NCI-H146 treated with DMSO at 0.1 percent for 48 hours (cell line): ENCODE measurements at regions not wholly inside any gene's neighbourhood (a gene's known extent, or its start where the extent isn't known, plus 50 kb on each side); places are given as distances from the start of the nearest gene placed in this dataset.

ENCODE experiments used
- DNase-seq: peaks from one replicate; lab custom pipeline; 2025; ENCODE audit not compliant: unreplicated experiment; lab: John Stamatoyannopoulos, UW

DNA sequence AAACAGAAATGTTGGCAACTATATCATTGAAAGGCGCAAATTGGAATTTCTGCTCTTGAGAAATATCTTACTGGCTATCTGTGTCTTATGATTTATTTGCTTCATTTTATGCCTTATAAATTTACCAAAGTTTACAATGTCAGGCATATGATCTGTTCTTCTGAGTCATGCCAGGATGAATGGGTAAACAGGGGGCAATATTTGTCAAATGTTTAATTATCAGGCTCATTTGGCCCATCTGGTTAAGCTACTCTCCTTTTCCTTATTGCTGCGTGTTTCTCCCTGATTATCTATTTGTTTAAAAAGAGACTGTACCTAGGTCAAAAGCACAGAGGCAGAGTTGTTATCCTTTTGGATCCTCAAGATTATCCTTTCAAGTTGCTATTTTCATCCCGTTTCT is 903.8 kb upstream of the PCDH10 start:
- DNase-seq: no peak

DNA sequence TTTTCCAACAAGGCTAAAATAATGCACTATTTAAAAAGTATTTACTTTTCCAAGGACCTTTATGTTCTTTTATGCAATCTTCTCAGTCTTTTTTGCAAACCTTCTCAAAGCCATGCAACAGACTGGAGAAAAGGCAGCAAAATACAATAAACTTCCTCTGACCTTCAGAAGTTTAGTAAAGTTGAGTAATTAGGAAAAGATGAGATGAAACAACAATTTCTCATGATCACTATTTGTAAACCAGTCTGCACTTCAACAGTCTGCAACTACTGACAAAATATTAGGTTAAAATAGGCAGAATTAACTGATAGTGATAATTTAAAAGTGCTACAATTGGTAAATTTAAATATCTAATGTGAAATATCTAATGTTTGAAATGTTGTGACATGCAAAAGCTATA is 884.9 kb upstream of the PCDH10 start:
- no peak for DNase-seq

- DNase-seq: no peak
Observed at GRCh38 chr4:132266374-132266773, 882.7 kb upstream of the PCDH10 start.

- DNase-seq: no peak
Observed at GRCh38 chr4:132267321-132267720, 881.8 kb upstream of the PCDH10 start.

GRCh38 chr4:132269303-132269990 is 879.6 kb upstream of the PCDH10 start:
- no peak for DNase-seq

DNA sequence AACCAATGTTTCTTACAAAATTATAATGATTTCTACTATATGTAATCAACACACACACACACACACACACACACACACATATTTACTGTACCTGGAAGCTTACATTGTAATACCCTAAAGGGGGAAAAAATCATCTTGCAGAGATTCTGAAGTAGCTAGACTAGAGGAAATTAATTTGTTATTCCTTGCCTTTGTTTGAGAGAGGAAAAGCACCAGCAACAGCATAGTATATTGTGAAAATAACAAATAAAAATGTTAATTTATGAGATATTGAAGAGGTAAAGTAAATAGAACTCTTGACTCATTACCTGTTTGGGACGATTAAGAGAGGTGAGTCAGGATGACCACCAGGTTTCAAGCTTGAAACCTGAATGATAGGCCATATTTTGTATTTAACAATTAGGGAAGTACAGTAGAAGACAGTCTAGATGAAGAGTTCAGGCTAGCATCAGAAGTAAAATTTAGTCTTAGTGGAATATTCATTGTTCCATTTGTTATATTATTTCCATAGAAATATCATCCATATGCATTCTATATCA is 873.4 kb upstream of the PCDH10 start:
- DNase-seq: no peak

DNA sequence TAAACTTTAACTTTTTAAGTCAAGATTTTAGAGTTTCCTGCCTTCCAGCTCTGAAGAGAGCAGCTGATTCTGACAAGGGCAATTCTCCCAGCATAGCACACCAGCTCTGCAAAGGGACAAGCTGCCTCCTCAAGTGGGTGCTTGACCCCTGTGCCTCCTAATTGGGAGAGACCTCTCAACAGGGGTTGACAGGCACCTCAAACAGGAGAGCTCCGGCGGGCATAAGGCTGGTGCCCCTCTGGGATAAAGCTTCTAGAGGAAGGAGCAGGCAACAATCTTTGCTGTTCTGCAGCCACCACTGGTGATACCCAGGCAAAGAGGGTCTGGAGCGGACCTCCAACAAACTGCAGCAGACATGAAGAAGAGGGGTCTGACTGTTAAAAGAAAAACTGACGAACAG is 872.9 kb upstream of the PCDH10 start:
- no peak for DNase-seq

- DNase-seq: no peak
Observed at GRCh38 chr4:132276989-132277388, 872.1 kb upstream of the PCDH10 start.

DNA sequence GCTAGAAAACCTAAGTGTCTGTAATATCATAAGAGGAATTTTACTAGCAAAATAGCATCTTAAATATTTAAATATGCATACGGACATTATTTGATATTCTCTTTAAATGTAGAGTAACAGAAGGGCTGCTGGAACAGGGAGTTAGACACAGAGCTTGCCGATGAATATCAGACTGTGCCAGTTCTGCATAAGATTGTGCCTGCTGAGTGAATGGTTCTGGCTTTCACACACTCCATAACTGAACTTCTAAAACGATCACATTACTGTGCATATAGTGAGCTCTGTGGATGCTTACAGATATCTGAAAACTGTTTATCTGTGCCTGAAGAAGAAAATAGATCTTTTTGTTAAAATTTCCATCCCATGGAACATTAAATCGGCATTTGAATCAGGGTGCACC is 867.4 kb upstream of the PCDH10 start:
- DNase-seq: no peak

DNA sequence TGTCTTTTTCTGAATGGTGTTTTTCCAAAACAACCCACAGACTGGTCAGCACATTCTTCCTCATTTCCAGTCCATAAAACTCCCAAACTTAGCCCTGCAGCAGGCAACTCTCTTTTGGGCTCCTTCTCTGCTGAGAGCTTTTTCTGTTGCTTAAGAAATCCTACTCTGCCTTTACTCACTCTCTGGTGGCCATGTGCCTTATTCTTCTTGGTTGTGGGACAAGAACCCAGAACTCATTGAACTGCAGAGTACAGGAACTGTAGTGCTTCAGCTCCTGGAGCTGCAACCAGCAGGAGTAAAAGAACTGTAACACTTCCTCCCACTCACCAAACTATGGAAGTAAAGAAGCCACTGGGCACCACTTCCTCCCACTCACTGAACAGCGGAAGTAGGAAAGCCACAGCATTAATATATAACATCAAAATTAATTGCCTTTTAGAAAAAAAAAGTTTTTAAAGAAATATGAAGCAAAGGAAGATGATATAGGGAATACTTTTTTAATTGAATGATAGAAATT is 864.1 kb upstream of the PCDH10 start:
- DNase-seq: no peak

DNA sequence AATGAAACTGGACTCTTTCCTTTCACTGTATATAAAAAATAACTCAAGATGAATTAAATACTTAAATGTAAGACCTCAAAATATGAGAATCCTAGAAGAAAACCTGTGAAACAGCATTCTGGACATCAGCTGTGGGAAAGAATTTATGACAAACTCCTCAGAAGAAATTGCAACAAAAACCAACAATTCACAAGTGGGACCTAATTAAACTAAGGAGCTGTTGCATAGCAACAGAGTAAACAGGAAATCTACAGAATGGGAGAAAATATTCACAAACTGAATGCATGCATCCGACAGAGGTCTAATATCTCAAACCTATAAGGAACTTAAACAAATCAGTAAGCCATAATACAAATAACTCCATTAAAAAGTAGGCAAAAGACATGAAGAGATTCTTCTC is 851.7 kb upstream of the PCDH10 start:
- DNase-seq: no peak

- no peak for DNase-seq
Observed at GRCh38 chr4:132299841-132300240, 849.3 kb upstream of the PCDH10 start.

GRCh38 chr4:132312521-132312920 is 836.6 kb upstream of the PCDH10 start:
- no peak for DNase-seq

GRCh38 chr4:132313852-132314251 is 835.2 kb upstream of the PCDH10 start:
- DNase-seq: no peak

GRCh38 chr4:132316738-132317137 is 832.4 kb upstream of the PCDH10 start:
- DNase-seq: no peak

DNA sequence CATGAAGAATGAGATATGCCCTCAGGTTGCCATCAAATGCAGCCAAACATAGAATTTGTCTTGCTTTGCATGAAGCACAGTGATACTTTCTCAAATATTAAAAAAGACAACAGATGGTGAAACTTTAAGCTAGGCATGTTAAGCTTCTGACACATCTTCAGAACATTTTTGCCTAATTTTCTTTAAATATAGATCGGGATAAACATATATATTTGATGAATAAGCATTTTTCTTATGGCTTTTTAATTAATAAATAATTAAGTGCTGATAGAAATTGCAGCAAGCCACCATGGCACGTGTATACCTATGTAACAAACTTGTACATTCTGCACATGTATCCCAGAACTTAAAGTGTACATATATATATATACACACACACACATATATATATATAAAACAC is 831.2 kb upstream of the PCDH10 start:
- no peak for DNase-seq

GRCh38 chr4:132328761-132329160 is 820.3 kb upstream of the PCDH10 start:
- no peak for DNase-seq

DNA sequence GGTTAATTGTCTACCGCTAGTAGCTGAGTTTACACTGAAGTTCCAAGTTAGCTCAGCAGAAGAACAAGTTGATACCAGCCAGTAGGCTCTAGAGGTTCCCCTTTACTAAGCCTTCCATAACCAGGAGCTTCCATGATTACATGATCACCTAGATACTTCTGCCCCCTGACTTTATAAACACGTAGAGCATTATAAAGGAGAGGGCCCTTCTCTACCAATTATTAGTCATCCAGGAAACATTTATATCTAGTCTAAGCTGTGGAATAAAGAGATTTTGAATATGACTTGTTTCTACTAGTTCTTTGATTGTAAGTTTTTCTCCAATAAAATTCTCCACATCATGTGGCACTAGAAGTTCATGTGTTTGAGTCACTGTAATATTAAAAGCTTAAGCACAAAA is 818.1 kb upstream of the PCDH10 start:
- no peak for DNase-seq

- no peak for DNase-seq
Observed at GRCh38 chr4:132332932-132333723, 816.0 kb upstream of the PCDH10 start.

- DNase-seq: no peak
Observed at GRCh38 chr4:132333724-132334047, 815.4 kb upstream of the PCDH10 start.

- no peak for DNase-seq
Observed at GRCh38 chr4:132334081-132334480, 815.0 kb upstream of the PCDH10 start.
